Stimulated activated CD4-positive, alpha-beta T cell treated with anti-CD3 and anti-CD28 coated beads, Interleukin-4, amount 100 ng/mL, for 4 hours (primary cell): ENCODE measurements at regions not wholly inside any gene's neighbourhood (a gene's known extent, or its start where the extent isn't known, plus 50 kb on each side); places are given as distances from the start of the nearest gene placed in this dataset.
A peak's percentile ranks its signal among the peaks of the same experiment; 100 is the strongest.
"Not testable (repeated sequence)": the region's sequence is repeated elsewhere in the genome, so short reads cannot be mapped to it uniquely, and the experiment has no call there.

ENCODE experiments used
- DNase-seq, 2 experiments: peaks; one replicate each; pipeline ENCODE4 v3.0.0-alpha.2; 2020

GRCh38 chr2:444937-445884, 157.3 kb upstream of the ALKAL2 start:
- no peak for DNase-seq

- DNase-seq: no peak
Observed at GRCh38 chr2:443741-444140, 155.8 kb upstream of the ALKAL2 start.

GRCh38 chr2:443216-443615, 155.3 kb upstream of the ALKAL2 start:
- no peak for DNase-seq

GRCh38 chr2:441258-442022, 153.5 kb upstream of the ALKAL2 start:
- DNase-seq: no peak

GRCh38 chr2:440403-440740, 152.5 kb upstream of the ALKAL2 start:
- no peak for DNase-seq

GRCh38 chr2:439556-440402, 151.9 kb upstream of the ALKAL2 start:
- no peak for DNase-seq

GRCh38 chr2:439077-439476, 151.2 kb upstream of the ALKAL2 start:
- DNase-seq: no peak

- peak in 1 of 2 experiments; percentile 36 for DNase-seq
Observed at GRCh38 chr2:437756-438393, 150.0 kb upstream of the ALKAL2 start.

GRCh38 chr2:437180-437579, 149.3 kb upstream of the ALKAL2 start:
- DNase-seq: no peak

- DNase-seq: no peak
Observed at GRCh38 chr2:436205-436604, 148.3 kb upstream of the ALKAL2 start.

- DNase-seq: no peak
Observed at GRCh38 chr2:434625-435024, 146.7 kb upstream of the ALKAL2 start.

- no peak for DNase-seq
Observed at GRCh38 chr2:433216-433615, 145.3 kb upstream of the ALKAL2 start.

GRCh38 chr2:430291-431040, 142.6 kb upstream of the ALKAL2 start:
- no peak for DNase-seq

GRCh38 chr2:429575-430254, 141.8 kb upstream of the ALKAL2 start:
- DNase-seq: no peak

GRCh38 chr2:429142-429541, 141.3 kb upstream of the ALKAL2 start:
- no peak for DNase-seq

- no peak for DNase-seq
Observed at GRCh38 chr2:428591-428990, 140.7 kb upstream of the ALKAL2 start.

GRCh38 chr2:426696-427095, 138.8 kb upstream of the ALKAL2 start:
- not testable (repeated sequence) for DNase-seq

GRCh38 chr2:425947-426346, 138.1 kb upstream of the ALKAL2 start:
- no peak for DNase-seq

GRCh38 chr2:425243-425642, 137.4 kb upstream of the ALKAL2 start:
- DNase-seq: no peak

GRCh38 chr2:424306-425171, 136.6 kb upstream of the ALKAL2 start:
- DNase-seq: no peak
